WTC11 (cell line): ENCODE measurements at regions not wholly inside any gene's neighbourhood (a gene's known extent, or its start where the extent isn't known, plus 50 kb on each side); places are given as distances from the start of the nearest gene placed in this dataset.

ENCODE experiments used
- CBFB ChIP-seq: sonication (generic); formaldehyde crosslinking; IDR thresholded peaks from 2 replicates; pipeline ENCODE4 v1.8.1; 2022; ENCODE audit warnings: mild to moderate bottlenecking, low read depth, missing genetic modification reagents
- EMX1 ChIP-seq: fragments of 250-450 bp; sonication (Bioruptor Pico); IDR thresholded peaks from 2 replicates; pipeline ENCODE4 v1.8.0; 2021; ENCODE audit warnings: mild to moderate bottlenecking
- HMGA2 ChIP-seq: fragments of 250-450 bp; sonication (Bioruptor Pico); IDR thresholded peaks from 2 replicates; pipeline ENCODE4 v1.4.0; 2021; ENCODE audit warnings: mild to moderate bottlenecking, moderate library complexity
- TF ChIP-seq, protein P1 (sequence below): sonication (generic); formaldehyde crosslinking; IDR thresholded peaks from 2 replicates; pipeline ENCODE4 v1.8.1; 2023; ENCODE audit warnings: mild to moderate bottlenecking, missing genetic modification reagents, borderline replicate concordance

DNA sequence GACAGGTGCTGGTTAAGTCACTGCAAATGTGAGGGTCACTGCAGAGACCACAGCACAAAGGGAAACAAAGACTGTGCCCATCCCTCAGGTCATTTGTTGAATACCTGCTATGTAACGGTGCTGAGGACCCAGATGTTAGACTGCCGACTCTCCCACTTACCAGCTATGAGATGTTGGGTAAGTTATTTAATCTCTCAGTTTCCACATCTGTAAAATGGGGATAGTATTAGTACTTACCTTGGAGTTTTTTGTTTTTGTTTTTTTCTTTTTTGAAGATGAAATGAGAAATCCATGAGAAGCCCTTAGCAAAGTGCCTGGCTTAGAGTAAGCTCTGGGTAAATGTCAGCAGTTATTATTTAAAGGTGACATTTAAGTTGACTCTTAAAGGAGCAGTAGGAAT is 50.5 kb upstream of the PMFBP1 start (continued):
- TF ChIP-seq EMX1 = no peak
- TF ChIP-seq, protein P1, sequence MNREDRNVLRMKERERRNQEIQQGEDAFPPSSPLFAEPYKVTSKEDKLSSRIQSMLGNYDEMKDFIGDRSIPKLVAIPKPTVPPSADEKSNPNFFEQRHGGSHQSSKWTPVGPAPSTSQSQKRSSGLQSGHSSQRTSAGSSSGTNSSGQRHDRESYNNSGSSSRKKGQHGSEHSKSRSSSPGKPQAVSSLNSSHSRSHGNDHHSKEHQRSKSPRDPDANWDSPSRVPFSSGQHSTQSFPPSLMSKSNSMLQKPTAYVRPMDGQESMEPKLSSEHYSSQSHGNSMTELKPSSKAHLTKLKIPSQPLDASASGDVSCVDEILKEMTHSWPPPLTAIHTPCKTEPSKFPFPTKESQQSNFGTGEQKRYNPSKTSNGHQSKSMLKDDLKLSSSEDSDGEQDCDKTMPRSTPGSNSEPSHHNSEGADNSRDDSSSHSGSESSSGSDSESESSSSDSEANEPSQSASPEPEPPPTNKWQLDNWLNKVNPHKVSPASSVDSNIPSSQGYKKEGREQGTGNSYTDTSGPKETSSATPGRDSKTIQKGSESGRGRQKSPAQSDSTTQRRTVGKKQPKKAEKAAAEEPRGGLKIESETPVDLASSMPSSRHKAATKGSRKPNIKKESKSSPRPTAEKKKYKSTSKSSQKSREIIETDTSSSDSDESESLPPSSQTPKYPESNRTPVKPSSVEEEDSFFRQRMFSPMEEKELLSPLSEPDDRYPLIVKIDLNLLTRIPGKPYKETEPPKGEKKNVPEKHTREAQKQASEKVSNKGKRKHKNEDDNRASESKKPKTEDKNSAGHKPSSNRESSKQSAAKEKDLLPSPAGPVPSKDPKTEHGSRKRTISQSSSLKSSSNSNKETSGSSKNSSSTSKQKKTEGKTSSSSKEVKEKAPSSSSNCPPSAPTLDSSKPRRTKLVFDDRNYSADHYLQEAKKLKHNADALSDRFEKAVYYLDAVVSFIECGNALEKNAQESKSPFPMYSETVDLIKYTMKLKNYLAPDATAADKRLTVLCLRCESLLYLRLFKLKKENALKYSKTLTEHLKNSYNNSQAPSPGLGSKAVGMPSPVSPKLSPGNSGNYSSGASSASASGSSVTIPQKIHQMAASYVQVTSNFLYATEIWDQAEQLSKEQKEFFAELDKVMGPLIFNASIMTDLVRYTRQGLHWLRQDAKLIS (CRISPR knock-in tag) = no peak
- no peak for TF ChIP-seq CBFB (CRISPR knock-in tag)
- no peak for TF ChIP-seq HMGA2 (CRISPR knock-in tag)
